ENCODE measurements at regions not wholly inside any gene's neighbourhood (a gene's known extent, or its start where the extent isn't known, plus 50 kb on each side); places are given as distances from the start of the nearest gene placed in this dataset.

DNA sequence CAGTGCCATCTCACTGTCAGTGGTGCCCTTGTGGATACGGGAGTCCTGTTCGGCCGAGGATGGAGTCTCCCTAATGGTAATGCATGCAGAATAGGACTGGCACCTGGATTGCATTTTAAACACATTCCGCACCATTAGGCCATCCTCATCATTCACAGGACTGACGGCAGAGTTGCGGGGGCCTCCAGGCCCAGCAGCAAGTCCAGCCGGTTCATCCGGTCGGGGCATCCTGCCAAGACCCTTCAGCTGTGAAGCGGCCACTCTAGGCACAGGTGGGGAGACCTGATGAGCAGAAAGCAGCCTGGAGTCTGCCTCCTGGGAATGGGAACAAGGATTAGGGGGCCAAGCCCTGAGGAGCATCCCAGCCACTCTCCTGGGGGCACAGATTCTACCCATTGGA lies 90.3 kb upstream of the XYLT1 start:
- TF ChIP-seq, protein P1, sequence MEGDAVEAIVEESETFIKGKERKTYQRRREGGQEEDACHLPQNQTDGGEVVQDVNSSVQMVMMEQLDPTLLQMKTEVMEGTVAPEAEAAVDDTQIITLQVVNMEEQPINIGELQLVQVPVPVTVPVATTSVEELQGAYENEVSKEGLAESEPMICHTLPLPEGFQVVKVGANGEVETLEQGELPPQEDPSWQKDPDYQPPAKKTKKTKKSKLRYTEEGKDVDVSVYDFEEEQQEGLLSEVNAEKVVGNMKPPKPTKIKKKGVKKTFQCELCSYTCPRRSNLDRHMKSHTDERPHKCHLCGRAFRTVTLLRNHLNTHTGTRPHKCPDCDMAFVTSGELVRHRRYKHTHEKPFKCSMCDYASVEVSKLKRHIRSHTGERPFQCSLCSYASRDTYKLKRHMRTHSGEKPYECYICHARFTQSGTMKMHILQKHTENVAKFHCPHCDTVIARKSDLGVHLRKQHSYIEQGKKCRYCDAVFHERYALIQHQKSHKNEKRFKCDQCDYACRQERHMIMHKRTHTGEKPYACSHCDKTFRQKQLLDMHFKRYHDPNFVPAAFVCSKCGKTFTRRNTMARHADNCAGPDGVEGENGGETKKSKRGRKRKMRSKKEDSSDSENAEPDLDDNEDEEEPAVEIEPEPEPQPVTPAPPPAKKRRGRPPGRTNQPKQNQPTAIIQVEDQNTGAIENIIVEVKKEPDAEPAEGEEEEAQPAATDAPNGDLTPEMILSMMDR (IDR thresholded peaks at IDR 0.05) = no peak
- no peak for TF ChIP-seq POLR2A (IDR thresholded peaks at IDR 0.05)

All from ovary (tissue), 3 donors.